ENCODE measurements at regions not wholly inside any gene's neighbourhood (a gene's known extent, or its start where the extent isn't known, plus 50 kb on each side); places are given as distances from the start of the nearest gene placed in this dataset.
A peak's percentile ranks its signal among the peaks of the same experiment; 100 is the strongest.

- ATAC-seq (no peak), DNase-seq (no peak)
- H3K4me3 ChIP-seq = no peak overlapping the region
- TF ChIP-seq CTCF (IDR thresholded peaks at IDR 0.05) = no peak
- no peaks in the 10 kb centered on the region for H3K36me3 ChIP-seq (ENCODE audit: low read depth)
- intact Hi-C loops (cut with DNase I, micrococcal nuclease) = no loop called here
- no peaks in the 10 kb centered on the region for H3K9me3 ChIP-seq
- peaks cover 10% of the 10 kb centered on the region for H3K4me1 ChIP-seq (ENCODE audit: low read depth)
Observed at GRCh38 chr5:123813937-123814624, 302.1 kb downstream of the CSNK1G3 start.

- Histone ChIP-seq H3K4me3 (no peak overlapping the region), H3K4me1 (ENCODE audit: low read depth) (peaks cover 10% of the 10 kb centered on the region), H3K9me3 (no peaks in the 10 kb centered on the region), H3K36me3 (ENCODE audit: low read depth) (no peaks in the 10 kb centered on the region)
- no peak for TF ChIP-seq CTCF (IDR thresholded peaks at IDR 0.05)
- DNase-seq (no peak), ATAC-seq (no peak)
- intact Hi-C loops (cut with DNase I, micrococcal nuclease) = no loop called here
Observed at GRCh38 chr5:123813264-123813663, 301.3 kb downstream of the CSNK1G3 start.

GRCh38 chr5:123811831-123812230 lies 299.9 kb downstream of the CSNK1G3 start:
- ATAC-seq = no peak
- peaks cover 10% of the 10 kb centered on the region for H3K4me1 ChIP-seq (ENCODE audit: low read depth)
- intact Hi-C loops (cut with DNase I, micrococcal nuclease) = no loop called here
- no peak overlapping the region for H3K4me3 ChIP-seq
- no peaks in the 10 kb centered on the region for H3K36me3 ChIP-seq (ENCODE audit: low read depth)
- no peak for DNase-seq
- H3K9me3 ChIP-seq = no peaks in the 10 kb centered on the region
- no peak for TF ChIP-seq CTCF (IDR thresholded peaks at IDR 0.05)

GRCh38 chr5:123810746-123811340 lies 298.9 kb downstream of the CSNK1G3 start:
- intact Hi-C loops (cut with DNase I, micrococcal nuclease) = no loop called here
- Histone ChIP-seq H3K36me3 (ENCODE audit: low read depth) (no peaks in the 10 kb centered on the region), H3K4me3 (no peak overlapping the region), H3K9me3 (no peaks in the 10 kb centered on the region), H3K4me1 (ENCODE audit: low read depth) (peaks cover 10% of the 10 kb centered on the region)
- no peak for ATAC-seq
- no peak for DNase-seq
- TF ChIP-seq CTCF (IDR thresholded peaks at IDR 0.05) = no peak

- no peak for TF ChIP-seq CTCF (IDR thresholded peaks at IDR 0.05)
- intact Hi-C loops (cut with DNase I, micrococcal nuclease) = no loop called here
- Histone ChIP-seq H3K36me3 (ENCODE audit: low read depth) (no peaks in the 10 kb centered on the region), H3K4me1 (ENCODE audit: low read depth) (peaks cover 10% of the 10 kb centered on the region), H3K9me3 (no peaks in the 10 kb centered on the region), H3K4me3 (no peak overlapping the region)
- ATAC-seq (peak; percentile 81), DNase-seq (peak in 2 of 3 donors; percentile 20 to 48)
Observed at GRCh38 chr5:123810253-123810652, 298.3 kb downstream of the CSNK1G3 start.

All from mucosa of descending colon (tissue), 3 donors.